Spleen (tissue), 11 donors: ENCODE measurements at regions not wholly inside any gene's neighbourhood (a gene's known extent, or its start where the extent isn't known, plus 50 kb on each side); places are given as distances from the start of the nearest gene placed in this dataset.
A peak's percentile ranks its signal among the peaks of the same experiment; 100 is the strongest.

Source experiments
- DNase-seq: peaks from one replicate; pipeline ENCODE4 v3.0.0-alpha.2; 2020
- H3K27ac ChIP-seq, 8 donors: fragments of 200-600 bp; sonication (generic) in 7 of 8; 1 replicate in 4 of 8; 2 replicates in 4 of 8; pipeline versions ENCODE4 v1.5.0 to v1.8.0; 2016 to 2021; ENCODE audit warnings: inconsistent platforms in 4 of 8, mild to moderate bottlenecking in 4 of 8, moderate library complexity in 1 of 8
- H3K27me3 ChIP-seq, 7 donors: fragments of 200-600 bp; sonication (generic) in 6 of 7; replicated peaks in 1 of 7; 1 replicate in 4 of 7; 2 replicates in 3 of 7; pipeline versions ENCODE4 v1.5.0 to v1.8.0; 2016 to 2021; ENCODE audit warnings: inconsistent platforms in 3 of 7, mild to moderate bottlenecking in 1 of 7
- H3K36me3 ChIP-seq, 6 donors: fragments of 200-600 bp; sonication (generic) in 5 of 6; 1 replicate in 4 of 6; 2 replicates in 2 of 6; pipeline versions ENCODE4 v1.5.0 to v1.8.0; 2016 to 2021; ENCODE audit warnings: inconsistent platforms in 2 of 6
- H3K4me1 ChIP-seq, 6 donors: fragments of 200-600 bp; sonication (generic) in 5 of 6; 1 replicate in 3 of 6; 2 replicates in 3 of 6; pipeline versions ENCODE4 v1.5.0 to v1.8.0; 2016 to 2021; ENCODE audit warnings: inconsistent platforms in 3 of 6
- H3K4me3 ChIP-seq, 8 donors: fragments of 200-600 bp; sonication (generic) in 7 of 8; 1 replicate in 4 of 8; 2 replicates in 4 of 8; pipeline versions ENCODE4 v1.5.0 to v1.8.0; 2016 to 2021; ENCODE audit warnings: inconsistent platforms in 4 of 8, mild to moderate bottlenecking in 4 of 8, moderate library complexity in 2 of 8
- H3K9me3 ChIP-seq, 8 donors: fragments of 200-600 bp; sonication (generic) in 7 of 8; 1 replicate in 4 of 8; 2 replicates in 4 of 8; pipeline versions ENCODE4 v1.5.0 to v1.8.0; 2016 to 2021; ENCODE audit warnings: inconsistent platforms in 4 of 8
- POLR2A ChIP-seq, 3 donors: fragments of 450-650 bp; IDR thresholded peaks; one replicate each; pipeline ENCODE4 v1.5.1; 2017; ENCODE audit warnings: antibody characterized with exemption in 3 of 3, mild to moderate bottlenecking in 1 of 3
- POLR2AphosphoS5 ChIP-seq, 3 donors: sonication (generic); formaldehyde crosslinking; IDR thresholded peaks; one replicate each; pipeline ENCODE4 v1.5.1; 2017; ENCODE audit warnings: antibody characterized with exemption in 3 of 3
- WGBS, 5 donors: extraction: QIAGEN DNeasy Blood & Tissue Kit in 3 of 5; methylation state at CpG; one replicate each; pipeline versions ENCODE4 v1.1.5 to v1.1.7; 2013 to 2018; 5-methylcytosine and 5-hydroxymethylcytosine counted together
- intact Hi-C: fragments of 100-400 bp; cut with DNase I; formaldehyde crosslinking; loops from one replicate; pipeline ENCODE4 v1.15.0; 2023; ENCODE audit warnings: low total_unique reads
- TF ChIP-seq, protein P1 (sequence below), 11 experiments: fragments of 200-600 bp in 7 of 11; fragments of 450-650 bp in 4 of 11; sonication (generic) in 4 of 11; IDR thresholded peaks in 8 of 11; conservative IDR thresholded peaks in 3 of 11; 1 replicate in 7 of 11; 2 replicates in 4 of 11; pipeline versions ENCODE4 v1.4.0 to v1.8.0; 2016 to 2021; ENCODE audit warnings: antibody characterized with exemption in 11 of 11, inconsistent platforms in 4 of 11, mild to moderate bottlenecking in 1 of 11
- donor health status: healthy with polysubstance abuse.
- donor health status: DM: no; HTN: no; CAD: no; lungs with moderate emphysema.
- donor health status: DM: no; HTN: no; CAD: no.
- donor health status: Bipolar disorder and iron deficiency.
- donor health status: healthy.
- donor health status: DM: no; HTN: no; CAD: no.
- donor health status: DM: yes; HTN: yes; CAD: no.

DNA sequence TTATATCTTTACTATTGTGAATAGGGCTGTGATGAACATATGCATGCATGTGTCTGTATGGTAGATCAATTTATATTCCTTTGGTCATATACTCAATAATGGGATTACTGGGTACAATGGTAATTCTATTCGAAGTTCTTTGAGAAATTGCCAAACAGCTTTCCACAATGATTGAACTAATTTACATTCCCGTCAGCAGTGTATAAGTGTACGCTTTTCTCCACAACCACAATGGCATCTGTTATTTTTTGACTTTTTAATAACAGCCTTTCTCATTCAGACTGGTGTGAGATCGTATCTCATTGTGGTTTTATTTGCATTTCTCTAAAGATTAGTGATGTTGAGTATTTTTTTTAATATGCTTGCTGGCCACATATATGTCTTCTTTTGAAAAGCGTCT, 439.4 kb upstream of the KLHL4 start:
- no peak overlapping the region for H3K4me3 ChIP-seq
- H3K9me3 ChIP-seq = no peaks in the 10 kb centered on the region
- no peaks in the 10 kb centered on the region for H3K36me3 ChIP-seq
- 75 to 80% (median 79%) methylated on average over 5 of the region's 5 CpGs for WGBS, 5 donors
- intact Hi-C loops = no loop called here
- H3K27ac ChIP-seq = no peak overlapping the region
- no peak for DNase-seq
- TF ChIP-seq, protein P1, sequence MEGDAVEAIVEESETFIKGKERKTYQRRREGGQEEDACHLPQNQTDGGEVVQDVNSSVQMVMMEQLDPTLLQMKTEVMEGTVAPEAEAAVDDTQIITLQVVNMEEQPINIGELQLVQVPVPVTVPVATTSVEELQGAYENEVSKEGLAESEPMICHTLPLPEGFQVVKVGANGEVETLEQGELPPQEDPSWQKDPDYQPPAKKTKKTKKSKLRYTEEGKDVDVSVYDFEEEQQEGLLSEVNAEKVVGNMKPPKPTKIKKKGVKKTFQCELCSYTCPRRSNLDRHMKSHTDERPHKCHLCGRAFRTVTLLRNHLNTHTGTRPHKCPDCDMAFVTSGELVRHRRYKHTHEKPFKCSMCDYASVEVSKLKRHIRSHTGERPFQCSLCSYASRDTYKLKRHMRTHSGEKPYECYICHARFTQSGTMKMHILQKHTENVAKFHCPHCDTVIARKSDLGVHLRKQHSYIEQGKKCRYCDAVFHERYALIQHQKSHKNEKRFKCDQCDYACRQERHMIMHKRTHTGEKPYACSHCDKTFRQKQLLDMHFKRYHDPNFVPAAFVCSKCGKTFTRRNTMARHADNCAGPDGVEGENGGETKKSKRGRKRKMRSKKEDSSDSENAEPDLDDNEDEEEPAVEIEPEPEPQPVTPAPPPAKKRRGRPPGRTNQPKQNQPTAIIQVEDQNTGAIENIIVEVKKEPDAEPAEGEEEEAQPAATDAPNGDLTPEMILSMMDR (IDR thresholded peaks at IDR 0.05 in 8 of 11, conservative IDR thresholded peaks at IDR 0.05 in 3 of 11) = no peak
- no peak for TF ChIP-seq POLR2AphosphoS5 (IDR thresholded peaks at IDR 0.05)
- TF ChIP-seq POLR2A (IDR thresholded peaks at IDR 0.05) = no peak
- no peaks in the 10 kb centered on the region for H3K4me1 ChIP-seq
- no peaks in the 10 kb centered on the region for H3K27me3 ChIP-seq

DNA sequence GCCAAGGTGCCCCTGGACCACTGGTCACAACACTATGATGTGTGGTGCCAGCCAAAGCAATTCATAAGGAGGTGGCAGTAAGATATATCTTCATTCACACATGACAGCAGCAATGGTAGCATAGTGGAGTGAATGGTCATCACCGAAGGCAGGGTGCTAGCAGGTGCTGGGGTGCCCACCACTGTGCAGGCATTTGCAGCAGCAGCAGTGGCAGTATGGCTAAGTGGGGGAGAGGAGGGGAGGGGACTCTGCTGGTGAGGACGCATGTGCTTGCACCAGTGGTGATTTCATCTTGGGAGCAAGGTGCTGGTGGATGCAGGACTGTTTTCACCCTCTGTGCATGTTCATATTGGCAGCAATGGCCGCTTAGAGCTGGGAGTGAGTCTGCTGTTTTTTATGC, 419.1 kb upstream of the KLHL4 start:
- Histone ChIP-seq H3K9me3 (no peaks in the 10 kb centered on the region), H3K36me3 (no peaks in the 10 kb centered on the region), H3K27me3 (no peaks in the 10 kb centered on the region), H3K4me1 (no peaks in the 10 kb centered on the region), H3K4me3 (no peak overlapping the region), H3K27ac (no peak overlapping the region)
- DNase-seq = peak; percentile 24
- 58 to 89% (median 77%) methylated on average over 3 of the region's 3 CpGs for WGBS, 5 donors
- intact Hi-C loops = no loop called here
- no peak for TF ChIP-seq POLR2A (IDR thresholded peaks at IDR 0.05)
- no peak for TF ChIP-seq POLR2AphosphoS5 (IDR thresholded peaks at IDR 0.05)
- TF ChIP-seq, protein P1 (IDR thresholded peaks at IDR 0.05 in 8 of 11, conservative IDR thresholded peaks at IDR 0.05 in 3 of 11) = no peak

DNA sequence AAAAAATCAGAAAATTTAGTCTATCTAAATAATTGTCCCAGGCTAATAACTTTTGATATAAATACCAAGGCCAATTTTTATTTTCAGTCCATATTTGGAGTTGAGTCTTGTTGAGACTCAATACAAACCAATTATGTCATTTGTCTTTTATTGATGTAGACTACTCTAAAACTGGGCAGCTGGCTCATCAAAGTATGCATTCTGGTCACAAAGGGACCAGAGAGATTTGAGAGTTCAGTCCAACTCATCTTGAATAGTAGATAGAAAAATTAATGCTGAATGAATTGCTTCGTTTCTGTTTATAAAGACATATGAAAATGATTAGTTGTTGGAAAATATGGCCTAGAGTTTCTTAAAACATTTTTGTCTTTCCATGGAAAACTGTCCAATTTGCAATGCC, 412.5 kb upstream of the KLHL4 start:
- no peak for DNase-seq
- Histone ChIP-seq H3K27me3 (no peaks in the 10 kb centered on the region), H3K4me3 (no peak overlapping the region), H3K36me3 (no peaks in the 10 kb centered on the region), H3K27ac (no peak overlapping the region), H3K9me3 (peaks cover 0 to 5% (median 0%) of the 10 kb centered on the region in 8 donors), H3K4me1 (no peaks in the 10 kb centered on the region)
- intact Hi-C loops = no loop called here
- TF ChIP-seq POLR2A (IDR thresholded peaks at IDR 0.05) (no peak), POLR2AphosphoS5 (IDR thresholded peaks at IDR 0.05) (no peak)
- TF ChIP-seq, protein P1 (IDR thresholded peaks at IDR 0.05 in 8 of 11, conservative IDR thresholded peaks at IDR 0.05 in 3 of 11) = no peak
- 44 to 78% (median 69%) methylated on average over 1 of the region's 1 CpG for WGBS, 5 donors

DNA sequence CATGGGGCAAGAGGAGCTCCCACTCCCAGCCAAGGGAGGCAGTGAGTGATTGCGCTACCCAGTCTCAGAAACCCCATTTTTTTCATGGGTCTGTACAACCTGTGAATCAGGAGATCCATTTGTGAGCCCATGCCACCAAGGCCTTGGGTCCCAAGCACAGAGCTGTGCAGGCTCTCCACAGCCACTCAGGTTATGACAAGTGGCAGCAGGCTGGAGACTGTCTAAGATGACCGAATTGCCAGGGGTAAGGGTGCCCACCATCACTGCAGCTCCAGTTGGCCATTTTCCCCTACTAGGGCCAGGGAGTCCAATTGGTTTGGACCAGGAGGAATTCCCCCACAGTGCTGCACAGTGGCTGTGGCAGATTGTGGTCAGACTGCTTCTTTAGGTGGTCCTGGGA, 407.5 kb upstream of the KLHL4 start:
- intact Hi-C loops = no loop called here
- Histone ChIP-seq H3K36me3 (no peaks in the 10 kb centered on the region), H3K4me1 (no peaks in the 10 kb centered on the region), H3K27ac (no peak overlapping the region), H3K4me3 (no peak overlapping the region), H3K27me3 (no peaks in the 10 kb centered on the region), H3K9me3 (peaks cover 0 to 13% (median 2%) of the 10 kb centered on the region in 8 donors)
- WGBS, 5 donors = 0 to 90% (median 73%) methylated on average over 1 to 2 of the region's 2 CpGs; no CpG with 5 or more reads in 1 of the 5 donors
- DNase-seq = peak; percentile 51
- TF ChIP-seq, protein P1 (IDR thresholded peaks at IDR 0.05 in 8 of 11, conservative IDR thresholded peaks at IDR 0.05 in 3 of 11) = no peak
- TF ChIP-seq POLR2AphosphoS5 (IDR thresholded peaks at IDR 0.05) (no peak), POLR2A (IDR thresholded peaks at IDR 0.05) (no peak)
